ENCODE measurements at regions not wholly inside any gene's neighbourhood (a gene's known extent, or its start where the extent isn't known, plus 50 kb on each side); places are given as distances from the start of the nearest gene placed in this dataset.

DNA sequence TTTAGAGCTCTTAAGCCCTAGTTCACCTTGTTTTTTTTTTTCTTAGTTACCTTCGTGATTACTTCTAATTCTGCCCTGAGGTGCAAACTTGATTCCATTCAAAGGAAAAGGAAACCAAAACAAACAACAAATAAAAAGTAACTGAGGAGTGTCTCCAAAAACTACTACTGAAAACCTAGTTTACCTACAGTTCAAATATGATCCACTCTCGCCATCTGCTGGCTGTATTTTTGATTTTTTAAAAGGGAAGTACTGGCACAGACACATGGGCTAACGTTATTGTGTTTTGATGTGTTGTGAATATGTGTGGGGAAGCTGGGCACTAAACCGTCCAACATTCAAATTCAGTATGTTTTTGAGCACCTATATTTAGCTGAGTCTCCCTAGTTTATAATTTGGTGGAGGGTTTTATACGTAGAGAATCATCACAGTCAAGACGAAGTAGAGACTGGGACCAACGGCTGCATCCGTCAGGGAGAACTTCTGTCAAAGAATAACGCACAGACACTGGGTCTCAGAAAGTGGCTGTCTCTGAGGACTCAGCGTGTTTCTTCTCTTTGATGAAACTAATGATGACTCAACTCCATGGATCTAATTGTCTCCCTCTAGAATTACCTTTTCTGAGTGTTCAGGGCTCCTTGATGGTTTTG, 373.5 kb upstream of the BTBD3 start:
- DNase-seq = no peak

DNA sequence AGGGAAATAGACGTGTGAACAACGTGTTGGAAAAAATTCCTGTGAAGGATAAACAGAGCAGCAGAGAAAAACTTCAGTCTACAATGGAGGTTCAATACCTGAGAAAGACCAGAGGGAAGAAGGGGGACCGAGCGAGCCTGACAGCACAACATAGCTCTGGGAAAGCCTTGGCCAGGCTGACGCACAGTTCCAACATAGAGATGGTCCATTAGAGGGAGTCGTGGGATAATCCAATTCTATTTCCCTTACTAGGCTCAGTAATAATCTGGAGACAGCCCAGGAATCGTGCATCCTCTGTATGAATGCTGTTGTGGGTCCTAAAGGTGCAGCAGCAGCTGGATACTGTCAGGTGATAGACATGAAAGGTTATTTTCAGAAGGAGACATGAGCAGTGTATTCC, 370.8 kb upstream of the BTBD3 start:
- intact Hi-C loops (cut with DNase I) = loop anchor here (10.0 kb wide), 1 partner anchor 1932 kb away; no protein-coding TSS in a partner anchor

More for the DNA sequence above, 373.5 kb upstream of the BTBD3 start:
- WGBS, 2 donors = 13 to 14% methylated on average over 10 of the region's 10 CpGs
- Histone ChIP-seq H3K4me1 (no peaks in the 10 kb centered on the region), H3K36me3 (no peaks in the 10 kb centered on the region), H3K4me3 (no peak overlapping the region), H3K27me3 (no peaks in the 10 kb centered on the region), H3K27ac (no peak overlapping the region), H3K9me3 (no peaks in the 10 kb centered on the region)
- intact Hi-C loops (cut with DNase I) = loop anchor here (2.0 to 10.0 kb wide), 5 partner anchors 872 to 1929 kb away; partner anchors contain the start of gene JAG1
- TF ChIP-seq POLR2AphosphoS5 (IDR thresholded peaks at IDR 0.05) = no peak
- TF ChIP-seq, protein P1, sequence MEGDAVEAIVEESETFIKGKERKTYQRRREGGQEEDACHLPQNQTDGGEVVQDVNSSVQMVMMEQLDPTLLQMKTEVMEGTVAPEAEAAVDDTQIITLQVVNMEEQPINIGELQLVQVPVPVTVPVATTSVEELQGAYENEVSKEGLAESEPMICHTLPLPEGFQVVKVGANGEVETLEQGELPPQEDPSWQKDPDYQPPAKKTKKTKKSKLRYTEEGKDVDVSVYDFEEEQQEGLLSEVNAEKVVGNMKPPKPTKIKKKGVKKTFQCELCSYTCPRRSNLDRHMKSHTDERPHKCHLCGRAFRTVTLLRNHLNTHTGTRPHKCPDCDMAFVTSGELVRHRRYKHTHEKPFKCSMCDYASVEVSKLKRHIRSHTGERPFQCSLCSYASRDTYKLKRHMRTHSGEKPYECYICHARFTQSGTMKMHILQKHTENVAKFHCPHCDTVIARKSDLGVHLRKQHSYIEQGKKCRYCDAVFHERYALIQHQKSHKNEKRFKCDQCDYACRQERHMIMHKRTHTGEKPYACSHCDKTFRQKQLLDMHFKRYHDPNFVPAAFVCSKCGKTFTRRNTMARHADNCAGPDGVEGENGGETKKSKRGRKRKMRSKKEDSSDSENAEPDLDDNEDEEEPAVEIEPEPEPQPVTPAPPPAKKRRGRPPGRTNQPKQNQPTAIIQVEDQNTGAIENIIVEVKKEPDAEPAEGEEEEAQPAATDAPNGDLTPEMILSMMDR (IDR thresholded peaks at IDR 0.05) = peak; percentile 45 to 69 (median 57)
- TF ChIP-seq EP300 (IDR thresholded peaks at IDR 0.05) = no peak

DNA sequence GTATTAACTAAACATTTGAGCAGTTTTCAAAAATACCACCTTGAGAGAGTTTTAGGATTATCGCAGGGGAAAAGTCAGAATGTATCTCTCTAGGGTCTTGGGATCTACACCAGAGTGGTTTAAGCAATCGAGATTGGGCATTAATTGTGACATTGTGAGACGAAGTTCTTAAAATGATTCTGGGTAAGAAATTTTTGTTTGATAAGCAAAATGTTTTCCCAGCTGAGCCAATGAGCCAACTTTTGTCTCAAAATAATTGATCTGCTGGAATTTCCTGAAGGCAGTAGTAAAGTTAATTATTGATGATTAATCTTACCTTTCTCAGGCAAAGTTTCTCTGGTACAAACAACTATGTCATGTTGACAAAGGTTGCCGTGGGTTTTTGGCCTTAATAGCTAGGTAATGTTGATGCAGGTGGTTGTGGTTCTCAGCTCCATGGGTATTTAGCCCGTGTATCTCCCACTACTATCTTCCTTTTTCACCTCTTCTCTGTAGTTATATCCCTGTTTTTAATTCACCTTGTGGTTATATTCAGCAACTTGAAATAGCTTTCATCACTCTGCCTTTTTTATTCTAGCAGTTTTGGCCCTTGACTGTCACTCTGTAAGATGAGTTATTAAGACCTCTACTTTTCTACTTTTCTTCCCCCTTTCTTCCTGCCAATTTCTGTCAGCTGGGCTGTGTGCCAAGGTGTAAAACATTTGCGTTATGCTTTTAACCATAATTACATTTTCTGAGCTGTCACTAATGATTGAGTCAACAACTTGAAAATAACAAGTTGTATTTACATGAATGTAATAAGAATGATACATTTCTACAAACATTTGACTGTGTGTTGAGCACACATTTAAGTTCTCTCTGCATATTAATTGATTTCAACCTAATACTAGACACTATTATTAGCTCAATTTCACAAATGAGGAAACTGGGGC, 368.3 kb upstream of the BTBD3 start:
- 60 to 72% methylated on average over 6 of the region's 6 CpGs for whole genome bisulfite sequencing, 2 donors
- no peak for TF ChIP-seq POLR2AphosphoS5 (IDR thresholded peaks at IDR 0.05)
- TF ChIP-seq EP300 (IDR thresholded peaks at IDR 0.05) = no peak
- TF ChIP-seq, protein P1 (IDR thresholded peaks at IDR 0.05) = no peak
- no peak for TF ChIP-seq POLR2A (IDR thresholded peaks at IDR 0.05)
- no peak overlapping the region for H3K4me3 ChIP-seq
- no peaks in the 10 kb centered on the region for H3K27me3 ChIP-seq
- H3K36me3 ChIP-seq = no peaks in the 10 kb centered on the region
- intact Hi-C loops (cut with DNase I) = loop anchor here (10.0 kb wide), 1 partner anchor 1935 kb away; no protein-coding TSS in a partner anchor
- no peak overlapping the region for H3K27ac ChIP-seq
- no peaks in the 10 kb centered on the region for H3K9me3 ChIP-seq
- DNase-seq = no peak
- no peaks in the 10 kb centered on the region for H3K4me1 ChIP-seq

More for the DNA sequence above, 370.8 kb upstream of the BTBD3 start:
- H3K27me3 ChIP-seq = no peaks in the 10 kb centered on the region
- H3K4me1 ChIP-seq = no peaks in the 10 kb centered on the region
- no peak for TF ChIP-seq EP300 (IDR thresholded peaks at IDR 0.05)
- TF ChIP-seq, protein P1 (IDR thresholded peaks at IDR 0.05) = no peak
- no peak for TF ChIP-seq POLR2AphosphoS5 (IDR thresholded peaks at IDR 0.05)
- no peak for TF ChIP-seq POLR2A (IDR thresholded peaks at IDR 0.05)
- 76 to 80% methylated on average over 7 of the region's 7 CpGs for WGBS, 2 donors
- H3K4me3 ChIP-seq = no peak overlapping the region
- DNase-seq = no peak
- no peak overlapping the region for H3K27ac ChIP-seq
- H3K9me3 ChIP-seq = no peaks in the 10 kb centered on the region
- no peaks in the 10 kb centered on the region for H3K36me3 ChIP-seq

DNA sequence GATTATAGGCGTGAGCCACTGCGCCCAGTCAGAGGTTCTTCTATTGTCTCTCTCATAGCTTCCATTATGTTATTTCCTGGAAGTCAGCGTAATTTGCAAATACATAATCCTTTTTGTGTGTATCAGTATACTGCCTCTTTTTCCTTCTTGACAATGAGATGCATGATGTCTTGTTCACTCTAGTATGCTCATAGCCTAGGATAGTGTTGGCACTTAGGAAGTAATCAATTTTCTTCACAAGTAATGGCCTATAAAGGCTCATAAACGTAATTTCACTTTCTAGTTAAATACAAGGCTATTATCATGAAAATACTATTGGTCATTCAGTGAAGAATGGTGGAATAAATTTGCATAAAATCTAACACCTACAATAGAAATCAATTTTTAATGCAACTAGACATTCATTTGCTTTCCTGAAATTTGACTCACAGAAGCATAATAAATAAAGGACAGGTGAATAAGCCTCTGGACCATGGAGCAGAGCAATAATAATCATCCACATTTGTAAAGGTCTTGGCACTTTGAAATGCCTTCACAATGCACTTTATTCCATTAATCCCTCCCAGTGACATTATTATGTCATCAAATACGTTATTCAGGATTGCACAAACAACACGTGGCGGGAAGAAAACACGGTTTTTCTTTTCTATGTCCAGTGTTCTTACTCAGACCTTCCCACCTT, 366.9 kb upstream of the BTBD3 start:
- H3K9me3 ChIP-seq = no peaks in the 10 kb centered on the region
- no peaks in the 10 kb centered on the region for H3K4me1 ChIP-seq
- no peak for DNase-seq
- H3K4me3 ChIP-seq = no peak overlapping the region
- H3K36me3 ChIP-seq = no peaks in the 10 kb centered on the region
- H3K27ac ChIP-seq = no peak overlapping the region
- TF ChIP-seq POLR2AphosphoS5 (IDR thresholded peaks at IDR 0.05) (no peak), EP300 (IDR thresholded peaks at IDR 0.05) (no peak), POLR2A (IDR thresholded peaks at IDR 0.05) (no peak)
- TF ChIP-seq, protein P1 (IDR thresholded peaks at IDR 0.05) = no peak
- no peaks in the 10 kb centered on the region for H3K27me3 ChIP-seq
- WGBS, 2 donors = 84 to 89% methylated on average over 8 of the region's 8 CpGs
- intact Hi-C loops (cut with DNase I) = no loop called here

Measured in sigmoid colon (tissue), 6 donors.